CD1c-positive myeloid dendritic cell (primary cell): ENCODE measurements at regions not wholly inside any gene's neighbourhood (a gene's known extent, or its start where the extent isn't known, plus 50 kb on each side); places are given as distances from the start of the nearest gene placed in this dataset.

ENCODE experiments used
- DNase-seq: peaks from one replicate; pipeline ENCODE4 v3.0.0-alpha.2; 2016; ENCODE audit errors: extremely low spot score

DNA sequence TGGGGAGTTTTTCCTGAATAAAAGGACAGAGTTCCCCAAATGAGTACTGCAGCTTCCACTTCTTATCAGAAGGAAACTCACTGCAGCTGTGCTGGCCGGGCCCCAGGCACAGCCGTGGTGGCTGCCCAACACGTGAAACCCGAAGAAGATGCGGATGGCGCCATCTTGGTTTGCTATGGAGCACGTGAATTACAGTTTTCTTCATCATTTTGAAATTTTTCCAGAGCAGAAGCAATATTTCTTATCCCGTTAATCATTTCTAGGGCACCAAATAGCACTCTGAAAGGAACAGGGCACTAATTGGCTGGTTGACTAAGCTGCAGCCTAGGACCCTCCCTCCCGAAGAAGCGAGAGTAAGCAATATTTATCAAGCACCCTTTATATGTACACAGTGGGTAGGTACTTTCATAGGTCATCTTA, 63.2 kb upstream of the EPS8L3 start:
- DNase-seq, result peak; percentile 57

DNA sequence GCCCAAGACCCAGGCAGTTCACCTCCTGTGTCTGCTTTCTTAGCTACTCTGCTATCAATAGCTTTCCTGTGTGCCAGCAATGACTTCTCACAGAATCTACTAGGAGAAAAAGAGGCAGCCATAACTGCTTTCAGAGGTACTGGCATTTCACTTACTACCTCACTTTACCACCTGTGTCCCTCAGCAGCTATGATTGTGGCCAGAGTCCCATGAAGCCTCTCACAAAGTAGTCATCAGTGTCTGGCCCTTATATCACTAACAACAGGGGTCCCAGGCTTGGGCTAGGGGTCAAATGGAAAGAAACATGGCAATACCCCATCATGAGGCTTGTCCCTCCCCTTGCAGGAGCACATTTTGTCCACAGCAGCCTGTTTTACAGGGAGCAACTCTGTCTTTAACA, 62.7 kb upstream of the EPS8L3 start:
- DNase-seq, result no peak

DNA sequence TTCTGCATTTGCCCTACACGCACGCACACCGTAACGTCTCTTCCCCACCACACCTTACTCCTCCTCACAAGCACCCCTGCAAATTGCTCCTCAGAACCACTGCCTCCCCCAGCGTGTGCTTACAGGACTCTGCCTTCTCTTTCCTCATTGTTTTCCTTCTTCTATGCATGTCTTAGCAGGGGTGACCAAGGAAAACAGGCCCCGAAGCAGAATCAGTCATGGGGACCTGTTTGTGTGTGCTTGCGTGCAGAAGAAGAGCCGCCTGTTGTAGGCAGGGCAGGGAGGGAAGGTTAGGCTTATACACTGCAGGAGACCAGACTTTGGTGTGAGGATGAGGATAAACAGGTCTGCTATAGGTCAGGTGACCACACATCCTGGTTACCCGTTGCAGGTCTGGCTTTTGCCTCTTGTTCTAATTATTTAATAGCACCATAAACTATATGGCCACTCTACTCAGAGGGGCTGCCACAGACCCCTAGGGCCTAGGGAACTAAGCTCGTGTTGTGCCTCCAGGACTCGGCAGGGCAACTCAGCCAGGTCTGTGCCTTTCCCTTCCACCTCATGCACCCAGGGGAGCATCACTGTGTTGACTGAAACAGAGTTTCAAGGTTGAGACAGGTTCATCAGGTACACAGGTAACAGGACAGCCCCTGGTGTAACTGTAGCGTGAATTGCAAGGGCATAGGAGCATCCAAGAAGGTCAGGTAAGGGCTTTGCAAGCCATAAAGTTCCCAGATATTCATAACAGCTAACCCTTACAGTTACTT, 60.8 kb upstream of the EPS8L3 start:
- DNase-seq, result no peak

DNA sequence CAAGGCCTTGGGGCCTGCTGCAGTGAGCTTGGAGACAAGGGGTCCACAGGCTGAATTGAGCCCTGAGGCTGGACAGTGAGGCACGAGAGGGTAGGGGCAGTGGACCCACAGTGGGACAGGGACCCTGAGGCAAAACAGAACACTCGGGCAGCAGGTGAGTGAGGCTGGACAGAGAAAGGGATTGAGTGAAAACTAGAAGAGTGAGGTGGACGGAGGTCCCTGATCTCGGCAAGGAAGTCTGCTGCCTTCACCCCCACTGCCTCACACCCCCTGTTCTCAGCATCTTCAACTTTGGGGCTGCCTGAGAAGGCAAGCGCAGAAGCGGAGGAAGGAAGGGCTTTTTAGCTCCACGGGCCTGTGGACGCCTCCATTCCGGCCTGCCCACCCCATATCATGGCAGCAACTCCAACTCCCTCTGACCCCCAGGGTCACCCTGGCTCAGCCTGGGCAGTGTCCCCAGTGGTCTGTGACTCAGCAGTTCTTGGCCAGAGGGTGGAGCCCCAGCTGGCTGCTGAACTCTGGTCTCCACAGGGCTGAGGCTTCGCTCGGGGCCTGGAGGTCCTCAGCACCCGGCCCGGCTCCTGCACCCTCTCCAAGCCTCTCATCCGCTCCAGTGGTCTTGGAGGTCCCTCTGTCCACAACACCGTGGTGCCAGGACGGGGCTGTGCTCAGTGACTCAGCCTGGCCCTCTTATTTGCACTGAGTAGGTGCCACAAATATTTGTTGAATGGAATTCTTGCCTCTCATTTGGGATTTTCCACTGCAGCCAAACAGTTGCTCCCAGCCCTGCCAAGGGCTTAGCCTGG, 60.0 kb upstream of the EPS8L3 start:
- no peak for DNase-seq

DNA sequence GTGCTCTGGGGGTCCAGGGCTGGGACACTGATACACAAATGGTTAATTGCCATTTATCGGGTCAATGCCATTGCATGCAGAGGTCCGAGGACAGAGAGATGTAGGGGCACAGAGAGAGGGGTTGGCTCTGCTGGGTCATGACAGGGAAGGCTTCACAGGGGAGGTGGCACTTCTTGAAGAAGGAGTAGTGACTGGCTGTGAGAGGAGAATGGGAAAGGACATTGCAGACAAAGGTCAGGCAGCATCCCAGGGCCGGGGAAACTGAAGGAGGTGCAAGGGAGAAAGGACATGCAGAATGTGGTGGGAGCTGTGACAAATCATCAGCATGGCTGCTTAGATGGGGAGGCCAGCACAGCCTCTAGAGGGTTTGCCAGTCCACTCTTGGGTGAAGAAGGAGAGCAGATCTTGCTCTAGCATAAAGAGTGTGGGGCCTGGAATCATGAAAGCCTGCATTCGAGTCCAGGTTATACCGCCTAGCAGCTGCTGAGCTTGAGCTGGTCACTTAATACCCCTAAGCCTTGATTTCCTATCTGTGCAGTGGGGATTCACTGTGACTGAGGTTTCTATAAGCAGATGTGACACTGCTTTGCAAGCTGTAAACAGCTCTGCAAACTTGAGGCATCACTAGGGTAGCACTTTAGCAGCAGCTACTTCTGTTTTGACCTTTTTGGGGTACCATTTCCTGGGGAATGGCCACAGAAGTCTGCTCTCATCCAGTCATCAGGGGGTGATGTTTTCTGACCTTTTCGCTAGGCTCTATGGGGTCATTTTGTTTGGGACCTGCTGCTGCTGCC, 59.2 kb upstream of the EPS8L3 start:
- no peak for DNase-seq

DNA sequence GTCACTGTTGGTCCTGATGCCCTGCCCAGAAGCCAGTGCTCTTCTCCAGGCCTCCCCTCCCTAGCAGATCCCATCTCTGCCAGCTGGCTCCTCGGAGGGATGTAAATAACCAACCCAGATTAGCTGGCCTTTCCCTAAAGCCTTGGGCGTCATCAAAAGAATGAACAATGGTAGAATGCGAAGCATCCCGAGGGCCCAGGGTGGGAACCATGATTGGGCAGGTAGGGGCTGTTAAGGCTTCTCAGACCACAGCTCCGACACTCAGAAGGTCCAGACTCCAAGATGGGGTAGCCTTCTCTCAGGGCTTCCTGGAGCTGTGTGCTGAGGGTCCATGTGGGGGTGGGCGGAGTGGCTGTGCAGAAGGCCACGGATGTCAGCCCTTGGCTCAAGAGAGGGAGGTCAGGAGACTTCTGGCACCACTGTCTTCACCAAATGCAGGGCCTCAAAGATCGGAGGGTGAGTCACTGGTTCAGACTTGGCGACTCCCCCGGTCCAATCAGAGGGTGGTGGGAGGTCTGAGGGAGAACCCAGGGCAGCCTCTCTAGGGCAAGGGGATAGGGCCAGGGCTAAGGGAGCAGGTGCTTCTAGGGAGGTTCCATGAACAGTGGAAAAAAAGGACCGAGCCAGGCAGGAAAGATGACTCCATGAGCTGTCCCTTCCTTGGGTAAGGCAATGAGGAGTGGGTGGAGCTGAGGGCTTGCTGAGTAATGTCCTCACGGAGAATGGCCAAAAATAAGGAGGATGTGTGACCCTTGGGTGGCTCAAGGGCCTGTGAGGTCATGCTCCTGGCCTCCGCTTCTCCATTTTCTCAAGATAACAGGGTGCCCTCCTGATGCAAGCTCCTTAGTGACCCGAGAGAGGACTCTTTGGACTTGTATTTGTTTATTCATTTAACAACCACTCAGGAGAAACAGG, 58.4 kb upstream of the EPS8L3 start:
- DNase-seq, result peak; percentile 96

DNA sequence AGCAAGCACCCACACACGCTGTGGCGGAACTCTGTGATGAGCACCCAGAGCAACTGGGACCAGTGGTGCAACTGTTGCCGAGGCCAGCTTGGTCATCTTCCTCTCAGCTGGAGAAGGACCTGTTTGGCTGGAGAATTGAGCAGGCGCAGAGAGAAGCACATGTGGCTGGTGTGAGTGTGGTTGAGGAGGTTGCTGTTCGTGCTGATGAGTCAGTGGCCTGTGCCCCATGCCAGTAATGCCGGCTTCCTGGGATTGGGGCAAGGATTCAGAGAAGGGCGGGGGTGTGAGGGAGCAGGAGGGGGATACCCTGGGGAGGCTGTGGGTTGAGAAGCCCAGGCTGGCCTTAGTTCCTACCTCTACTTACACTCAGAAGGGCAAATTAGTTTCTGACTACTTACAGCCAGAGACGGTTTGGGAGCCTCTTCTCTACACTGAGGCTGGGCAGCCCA, 57.5 kb upstream of the EPS8L3 start:
- peak; percentile 96 for DNase-seq

DNA sequence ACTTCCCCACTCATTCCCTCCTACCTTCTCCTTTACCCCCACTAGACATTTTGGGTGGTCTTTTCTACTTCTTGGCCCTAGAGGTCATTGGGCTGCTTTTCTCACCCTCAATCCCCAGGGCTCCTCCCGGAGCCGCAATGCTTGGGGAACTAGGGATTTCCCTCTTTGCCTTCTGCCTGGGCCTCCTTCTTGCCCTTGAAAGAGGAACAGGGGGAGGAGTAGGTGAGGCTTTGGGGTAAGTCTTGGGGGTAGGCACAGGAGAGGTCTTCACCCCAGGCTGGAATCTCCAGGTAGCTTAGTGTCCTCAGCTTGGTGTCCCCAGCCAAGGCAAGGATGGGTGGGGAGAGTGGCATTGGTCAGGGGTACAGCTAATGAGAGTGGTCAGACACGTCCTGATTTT, 56.2 kb upstream of the EPS8L3 start:
- DNase-seq, result peak; percentile 69

DNA sequence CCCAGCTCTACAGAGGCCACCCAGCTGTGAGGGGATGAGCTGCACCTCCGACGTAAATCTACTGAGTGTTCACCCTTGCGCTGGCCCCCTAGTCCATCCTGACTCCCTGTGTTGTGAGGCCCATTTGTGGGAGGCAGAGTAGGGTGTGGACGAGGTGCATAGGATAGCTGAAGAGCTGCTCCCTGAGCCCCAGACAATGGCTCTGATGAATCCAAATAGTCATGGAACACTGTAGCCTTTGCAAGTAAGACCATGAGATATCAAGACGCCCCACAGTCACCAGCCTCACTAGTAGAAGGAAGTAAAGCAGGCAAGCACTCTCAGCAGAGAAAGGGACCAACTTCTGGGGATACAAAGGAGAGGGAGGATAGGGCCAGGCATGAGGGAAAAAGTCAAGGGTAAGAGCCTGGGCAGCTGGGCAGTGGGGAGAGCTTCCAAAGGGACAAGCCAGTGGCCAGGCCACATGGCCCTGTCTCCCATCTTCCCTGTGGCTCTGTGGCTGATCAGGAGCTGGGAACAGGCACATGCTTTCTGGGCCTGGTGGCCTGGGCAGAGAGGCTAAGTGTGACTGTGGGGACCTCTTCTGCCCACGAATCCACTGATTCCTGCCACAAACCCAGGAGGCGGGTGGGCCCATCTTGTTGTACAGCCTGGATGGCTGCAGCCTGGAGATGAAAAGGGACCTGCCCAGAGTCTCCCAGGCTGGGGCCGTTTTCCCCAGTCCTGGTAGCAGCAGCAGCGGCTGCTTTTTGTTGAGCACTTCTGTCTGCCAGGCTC, 55.5 kb upstream of the EPS8L3 start:
- no peak for DNase-seq

DNA sequence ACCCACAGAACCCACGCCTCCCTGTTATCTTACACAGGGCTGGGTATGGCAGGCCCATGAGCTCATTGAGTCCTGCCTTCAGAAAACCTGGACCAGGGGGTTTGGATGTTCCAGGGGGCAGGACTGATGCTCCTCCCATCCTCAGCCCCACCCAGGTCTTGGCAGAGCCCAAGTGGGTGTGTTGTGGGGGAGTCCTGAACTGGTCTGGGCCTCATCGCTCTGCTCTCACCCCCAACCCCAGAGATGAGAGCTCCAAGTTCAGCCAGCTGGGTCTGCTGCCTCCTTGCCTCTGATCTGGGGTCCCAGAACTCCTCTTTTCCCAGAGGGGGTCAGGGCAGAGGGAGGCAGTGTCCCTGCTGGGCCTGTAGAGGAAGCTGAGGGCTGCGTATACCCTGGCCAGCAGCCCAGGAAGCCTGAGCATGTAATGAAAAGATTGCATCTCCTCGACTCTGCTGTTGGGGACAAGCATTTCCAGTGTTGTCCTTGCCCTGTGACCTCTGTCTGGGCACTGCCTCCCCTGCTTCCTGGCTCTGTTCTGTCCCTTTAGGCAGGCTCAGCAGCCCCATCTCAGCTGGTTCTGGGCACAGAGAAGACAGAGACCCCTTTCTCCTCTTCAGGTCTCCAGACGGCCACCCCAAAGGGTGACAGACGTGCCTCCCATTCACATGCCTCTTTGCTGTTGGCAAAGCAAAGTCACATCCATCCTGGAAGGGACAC, 54.7 kb upstream of the EPS8L3 start:
- DNase-seq, result no peak

DNA sequence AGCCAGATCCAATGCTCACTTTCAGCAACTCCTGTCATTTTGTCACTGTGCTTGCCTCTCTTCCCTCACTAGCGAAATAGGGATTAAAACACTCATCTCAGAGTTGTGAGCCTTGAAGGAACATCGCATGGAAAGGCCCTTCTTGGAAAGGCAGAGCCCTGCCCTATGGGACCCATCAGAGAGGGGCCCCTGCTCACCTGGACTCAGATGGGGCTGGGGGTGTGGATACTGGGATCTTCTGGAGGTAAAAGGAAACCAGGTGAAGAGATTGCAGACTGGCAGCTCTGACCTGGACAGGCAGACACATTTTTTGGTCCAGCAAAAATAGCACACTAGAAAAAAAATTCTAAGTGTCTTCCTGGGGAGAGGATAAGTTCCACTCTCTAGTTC, 54.2 kb upstream of the EPS8L3 start:
- no peak for DNase-seq

DNA sequence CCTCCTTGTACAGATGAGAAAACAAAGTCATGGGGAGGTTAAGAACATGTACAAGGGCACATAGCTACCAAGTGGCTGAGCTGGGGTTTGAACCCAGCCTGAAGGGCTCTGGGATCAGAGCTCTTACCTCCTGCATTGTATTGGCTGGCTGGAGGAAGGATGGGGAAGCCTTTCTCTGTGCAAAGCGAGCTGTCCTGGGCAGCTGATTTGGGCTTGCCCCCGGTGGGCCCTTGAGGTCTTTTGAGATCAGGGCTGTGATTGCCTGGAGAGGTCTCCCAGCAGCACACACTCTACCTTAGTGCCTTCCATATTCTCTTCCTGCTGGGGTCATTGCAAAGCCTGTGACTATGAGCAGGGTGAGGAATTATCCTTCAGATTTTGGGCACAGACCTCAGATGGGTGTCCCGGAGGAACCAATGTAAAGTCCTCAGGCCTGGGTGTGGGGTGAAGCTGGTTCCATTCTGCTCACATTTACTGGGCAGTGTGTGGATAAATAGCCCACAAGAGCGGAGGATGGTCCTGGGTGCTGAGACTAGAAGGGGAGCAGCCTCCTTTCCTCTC, 53.3 kb upstream of the EPS8L3 start:
- DNase-seq, result no peak

DNA sequence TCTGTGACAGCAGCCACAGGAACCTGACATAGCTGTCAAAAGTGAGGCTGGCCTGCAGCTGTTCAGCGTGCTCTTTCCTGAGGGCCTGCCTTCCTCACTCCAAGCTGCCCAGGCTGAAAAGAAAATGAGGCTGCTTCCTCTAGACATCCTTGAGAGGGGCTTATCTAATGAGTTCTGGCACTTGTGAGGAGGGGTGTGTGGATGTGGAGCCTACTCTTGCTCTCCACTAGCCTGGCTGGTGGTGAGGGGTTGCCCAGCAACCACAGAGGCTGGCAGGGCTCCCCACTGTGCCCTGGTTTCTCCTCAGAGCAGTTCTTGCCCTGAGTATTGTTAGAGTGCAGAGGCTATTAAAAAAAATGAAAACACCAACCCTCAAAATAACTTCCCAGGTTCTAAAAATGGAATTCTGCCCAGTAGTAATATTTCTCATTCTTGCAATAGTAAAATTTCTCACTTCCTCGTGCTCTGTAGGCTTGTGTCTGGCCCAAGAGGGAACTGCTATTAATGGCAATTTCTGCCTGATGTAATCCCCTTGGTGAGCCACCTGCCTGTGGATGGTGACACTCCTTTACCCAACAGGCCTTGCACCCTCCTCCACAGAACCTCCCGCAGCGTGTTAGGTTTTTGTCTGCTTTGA, 52.6 kb upstream of the EPS8L3 start:
- peak; percentile 95 for DNase-seq

DNA sequence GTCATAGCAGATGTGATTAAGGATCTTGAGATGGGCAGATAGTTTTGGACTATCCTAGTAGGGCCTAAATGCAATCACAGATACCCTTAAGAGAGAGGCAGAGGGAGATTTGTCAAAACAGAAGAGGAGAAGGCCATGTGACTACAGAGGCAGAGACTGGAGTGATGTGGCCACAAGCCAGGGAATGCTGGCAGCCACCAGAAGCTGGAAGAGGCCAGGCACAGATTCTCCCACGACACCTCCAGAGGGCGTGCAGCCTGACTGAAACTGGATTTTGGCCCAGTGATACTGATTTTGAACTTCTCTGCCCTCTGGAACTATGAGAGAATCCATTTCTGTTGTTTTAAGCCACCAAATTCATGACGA, 52.1 kb upstream of the EPS8L3 start:
- DNase-seq, result no peak

DNA sequence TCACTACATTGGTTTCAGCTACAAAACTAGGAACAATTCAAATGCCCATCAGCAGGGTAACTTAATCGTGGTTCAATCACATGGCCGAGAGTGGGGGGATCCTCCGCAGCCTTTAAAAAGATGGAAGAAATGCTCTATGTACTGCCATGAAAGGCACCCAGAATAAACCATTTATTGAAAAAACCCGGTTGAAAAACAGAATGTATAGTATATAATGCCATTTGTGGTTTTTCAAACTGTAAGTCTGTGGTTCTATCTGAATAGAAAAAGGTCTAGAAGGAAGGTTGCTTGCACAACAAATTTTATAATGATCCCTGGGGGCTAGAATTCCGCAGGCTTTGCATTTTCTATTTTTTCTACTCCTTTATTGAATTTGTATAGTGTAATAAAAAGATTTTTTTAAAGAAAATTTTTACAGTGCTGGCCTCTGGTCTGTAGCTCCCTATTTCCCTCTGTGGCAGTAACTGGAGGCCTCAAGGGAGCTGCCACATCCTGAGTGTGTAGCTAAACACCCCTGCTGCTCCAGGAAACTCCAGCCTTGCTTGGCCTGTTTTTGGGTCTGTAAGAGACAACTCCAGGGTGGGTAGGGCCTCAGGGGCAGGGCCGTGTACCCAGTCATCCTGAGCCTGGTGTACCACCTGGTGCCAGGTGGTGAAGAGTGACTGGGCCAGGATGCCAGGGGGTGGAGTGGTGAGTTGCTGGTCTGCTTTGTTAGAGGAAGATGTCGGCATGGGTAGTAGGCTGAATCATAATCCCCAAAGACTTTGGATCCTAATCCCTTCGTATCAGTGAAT, 51.5 kb upstream of the EPS8L3 start:
- no peak for DNase-seq

DNA sequence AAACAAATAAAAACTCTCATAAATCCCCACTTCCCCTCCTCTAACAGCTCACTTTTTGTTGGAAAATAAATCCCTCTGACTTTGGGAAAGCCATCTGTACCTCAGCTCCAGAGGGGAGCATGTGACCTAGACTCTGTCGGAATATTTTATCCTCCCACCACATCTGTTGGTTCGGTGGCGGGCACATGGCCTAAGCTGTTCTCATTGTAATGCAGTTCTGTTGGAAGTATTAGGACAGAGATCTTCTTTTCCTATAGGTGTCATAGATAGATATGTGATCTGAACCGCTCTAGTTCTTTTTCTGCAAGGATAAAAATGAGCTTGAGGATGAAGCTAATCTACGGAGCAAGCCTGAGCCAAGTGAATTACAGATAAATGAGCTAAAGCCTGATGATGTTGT, 50.5 kb upstream of the EPS8L3 start:
- DNase-seq, result no peak
